Inflammatory macrophage (primary cell): ENCODE measurements at regions not wholly inside any gene's neighbourhood (a gene's known extent, or its start where the extent isn't known, plus 50 kb on each side); places are given as distances from the start of the nearest gene placed in this dataset.
A peak's percentile ranks its signal among the peaks of the same experiment; 100 is the strongest.
"Not testable (repeated sequence)": the region's sequence is repeated elsewhere in the genome, so short reads cannot be mapped to it uniquely, and the experiment has no call there.

Source experiments
- DNase-seq, 2 donors: peaks; one replicate each; pipeline ENCODE4 v3.0.0-alpha.2; 2020 to 2022

GRCh38 chr1:221532071-221532773, 209.7 kb downstream of the DUSP10 start:
- no peak for DNase-seq

GRCh38 chr1:221541296-221541695, 200.6 kb downstream of the DUSP10 start:
- no peak for DNase-seq

DNA sequence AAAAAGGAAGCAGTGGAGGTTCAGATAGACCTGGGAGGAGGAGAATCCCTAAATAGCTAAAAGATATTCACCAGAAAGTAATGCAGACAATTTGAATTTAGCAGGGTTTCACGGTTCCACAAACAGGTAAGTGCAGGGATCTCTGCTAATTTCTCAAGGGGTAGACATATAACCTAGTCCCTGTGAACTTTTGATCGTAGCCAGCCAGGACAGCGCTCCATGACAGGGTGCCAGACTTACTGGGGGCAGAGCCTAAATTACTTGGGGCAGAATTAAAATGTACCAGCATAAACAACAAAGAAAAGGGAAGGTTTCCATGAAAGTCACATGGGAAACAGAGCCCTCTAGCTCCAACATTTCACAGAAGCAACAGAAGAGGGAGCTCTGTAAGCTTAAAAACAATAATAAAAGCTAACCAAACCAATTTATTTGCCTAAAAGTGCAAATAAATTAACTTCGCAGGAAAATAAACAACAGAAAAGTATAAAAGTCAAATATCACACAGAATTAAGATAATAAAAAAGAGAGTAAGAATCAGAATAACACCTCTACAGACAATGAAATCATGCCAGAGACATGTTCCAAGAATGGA, 198.3 kb downstream of the DUSP10 start:
- DNase-seq, result peak; percentile 55 to 57

DNA sequence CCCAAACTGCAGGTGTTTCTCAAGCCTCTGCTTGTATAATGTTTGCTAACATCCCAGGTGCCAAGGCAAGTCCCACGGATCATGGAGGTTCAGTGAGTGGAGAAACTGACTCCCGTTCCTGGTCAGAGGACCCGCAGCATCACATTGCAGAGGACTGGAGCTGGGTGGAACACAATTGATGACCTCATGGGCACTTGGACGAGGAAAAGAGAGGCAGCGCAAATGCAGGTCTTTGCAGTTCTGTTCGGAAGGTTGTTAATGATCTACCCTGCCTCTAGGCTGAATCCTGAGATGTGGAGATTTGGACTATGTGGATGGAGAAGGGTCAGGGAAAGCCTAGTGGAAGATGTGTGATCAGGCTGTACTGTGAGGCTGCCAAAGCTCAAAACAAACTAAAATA, 192.9 kb downstream of the DUSP10 start:
- no peak for DNase-seq

DNA sequence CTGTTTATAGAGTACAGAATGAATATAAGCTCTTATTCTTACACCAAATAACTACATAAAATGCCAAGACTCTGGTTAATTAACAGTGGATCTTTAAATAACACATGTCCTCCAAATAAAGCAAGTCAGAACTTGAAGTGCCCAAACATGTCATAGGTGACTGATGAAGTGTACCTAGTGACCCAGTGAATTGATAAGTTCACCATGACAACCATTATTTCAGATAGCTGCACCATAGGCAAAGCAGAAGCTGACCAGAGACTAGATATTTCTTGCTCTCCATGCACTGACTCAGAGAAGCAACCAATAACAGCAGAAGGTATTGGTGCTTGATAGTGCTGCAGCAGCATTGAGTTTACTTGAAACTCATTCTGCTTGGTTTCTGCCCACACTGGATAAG, 192.1 kb downstream of the DUSP10 start:
- no peak for DNase-seq

GRCh38 chr1:221552792-221553191, 189.1 kb downstream of the DUSP10 start:
- DNase-seq, result not testable (repeated sequence)

DNA sequence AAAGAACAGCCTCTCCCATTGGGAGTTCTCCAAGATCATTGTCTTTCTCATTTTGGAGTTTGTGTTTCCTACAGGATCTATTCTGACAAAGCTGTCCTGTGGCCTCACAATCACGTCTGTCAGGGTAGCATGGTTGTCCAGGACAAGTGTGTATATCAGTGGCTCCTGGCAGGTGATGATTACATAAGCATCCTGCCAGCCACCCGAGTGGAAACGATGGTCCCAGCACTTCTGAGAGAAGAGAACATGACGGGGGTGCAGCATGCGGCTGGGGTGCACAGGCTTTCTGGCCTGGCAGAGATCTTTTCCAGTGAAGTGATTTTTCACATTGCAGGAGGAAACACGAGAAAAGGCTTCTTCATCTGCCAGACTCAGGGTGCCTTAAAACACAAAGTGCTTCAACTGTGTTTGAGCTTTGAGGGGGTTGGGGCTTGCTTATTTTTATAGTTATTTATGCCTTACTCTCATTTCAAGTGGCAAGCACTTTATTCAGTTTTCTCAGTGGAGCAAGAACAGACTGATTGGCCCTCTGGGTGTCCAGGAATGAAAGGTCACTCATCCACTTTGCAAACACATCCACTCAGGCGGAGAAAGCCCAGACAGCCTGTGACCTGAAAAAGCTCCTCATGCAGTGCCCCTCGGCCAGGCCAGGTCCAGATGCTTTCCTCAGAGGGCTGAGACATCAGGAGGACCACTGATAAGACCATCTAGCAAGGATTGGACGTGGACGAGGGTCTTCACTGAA, 186.0 kb downstream of the DUSP10 start:
- DNase-seq, result no peak

DNA sequence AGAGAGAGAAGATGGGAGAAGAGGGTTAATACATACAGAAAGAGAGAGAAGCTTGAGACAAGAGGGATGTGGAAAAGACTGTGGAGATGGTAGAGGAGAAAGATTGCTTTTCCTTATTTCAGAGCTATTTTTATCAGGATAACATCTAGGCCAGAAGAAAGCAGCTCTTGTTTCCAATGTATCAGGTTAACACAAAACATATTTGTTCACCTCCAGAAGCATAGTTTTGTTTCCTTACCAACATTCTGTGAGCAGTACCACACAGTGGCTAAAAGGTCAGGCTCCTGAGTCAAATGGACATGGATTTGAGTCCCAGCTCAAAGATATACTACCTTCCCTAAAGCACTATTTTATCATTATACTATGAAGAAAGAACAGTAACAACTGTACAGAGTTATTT, 185.5 kb downstream of the DUSP10 start:
- DNase-seq, result no peak

DNA sequence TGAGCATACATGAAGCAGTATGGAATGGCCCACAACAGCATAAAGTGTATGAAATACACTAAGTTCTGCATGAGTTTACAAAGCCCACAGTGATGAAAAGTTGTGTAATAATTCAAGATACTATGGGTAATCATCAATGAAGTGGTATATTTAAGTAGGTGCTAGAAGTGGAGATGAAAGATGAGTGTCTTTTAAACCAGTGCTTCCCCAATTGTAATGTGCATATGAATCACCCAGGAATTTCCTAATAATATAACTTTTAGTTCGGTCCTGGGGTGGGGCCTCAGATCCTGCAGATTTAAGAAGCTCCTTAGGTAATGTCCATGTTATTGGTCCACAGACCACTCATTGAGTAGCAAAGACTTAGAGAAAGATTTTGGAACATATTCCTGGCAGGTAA, 184.9 kb downstream of the DUSP10 start:
- peak; percentile 29 to 39 for DNase-seq

- DNase-seq, result no peak
Observed at GRCh38 chr1:221558396-221558795, 183.5 kb downstream of the DUSP10 start.

- DNase-seq, result peak; percentile 17 to 44
Observed at GRCh38 chr1:221559911-221560310, 182.0 kb downstream of the DUSP10 start.

DNA sequence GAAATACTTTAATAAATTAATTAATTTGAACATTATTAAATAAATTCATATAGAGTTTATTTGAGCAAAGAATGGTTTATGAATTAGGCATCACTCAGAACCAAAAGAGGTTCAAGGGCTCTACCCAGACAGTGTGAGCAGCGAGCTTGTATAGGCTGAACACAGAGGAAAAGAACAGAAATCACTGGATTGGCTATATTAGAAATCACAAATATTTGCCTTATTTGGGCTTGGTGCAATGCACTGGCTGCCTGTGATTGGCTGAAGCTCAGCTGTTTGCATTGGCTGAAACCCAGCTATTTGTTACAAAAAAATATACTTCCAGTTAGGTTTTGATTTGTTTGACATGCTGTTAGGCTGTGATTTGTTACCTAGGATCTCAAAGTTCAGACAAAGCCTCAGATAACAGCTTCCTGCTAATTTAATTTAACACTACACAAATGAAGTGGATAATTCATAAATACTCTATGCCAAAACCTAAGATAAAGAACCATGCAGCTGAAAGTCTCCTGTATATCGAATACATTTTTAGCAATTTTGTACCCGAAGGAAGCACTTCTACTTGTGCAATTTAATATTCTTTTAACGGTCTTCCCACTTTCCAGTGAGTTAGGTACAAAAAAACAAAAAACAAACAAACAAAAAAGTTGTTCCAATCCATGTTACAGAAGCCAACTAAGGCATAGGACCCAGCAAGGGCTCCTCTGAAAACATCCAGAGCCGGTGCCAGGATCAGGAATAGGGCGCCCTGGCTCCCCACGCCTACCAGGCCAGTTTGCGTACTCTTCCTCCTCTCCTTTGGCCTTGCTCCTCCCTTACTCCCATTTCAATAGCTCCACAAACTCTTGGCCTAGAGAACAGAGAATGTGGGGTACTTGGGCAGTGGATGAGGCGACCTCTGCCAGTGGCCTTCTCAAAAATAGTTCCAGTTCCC, 179.1 kb downstream of the DUSP10 start:
- DNase-seq, result no peak

GRCh38 chr1:221563476-221563921, 178.4 kb downstream of the DUSP10 start:
- no peak for DNase-seq

GRCh38 chr1:221564891-221565290, 177.0 kb downstream of the DUSP10 start:
- DNase-seq, result no peak

- DNase-seq, result no peak
Observed at GRCh38 chr1:221565711-221566110, 176.2 kb downstream of the DUSP10 start.

- DNase-seq, result peak; percentile 17 to 18
Observed at GRCh38 chr1:221567859-221568507, 173.9 kb downstream of the DUSP10 start.

DNA sequence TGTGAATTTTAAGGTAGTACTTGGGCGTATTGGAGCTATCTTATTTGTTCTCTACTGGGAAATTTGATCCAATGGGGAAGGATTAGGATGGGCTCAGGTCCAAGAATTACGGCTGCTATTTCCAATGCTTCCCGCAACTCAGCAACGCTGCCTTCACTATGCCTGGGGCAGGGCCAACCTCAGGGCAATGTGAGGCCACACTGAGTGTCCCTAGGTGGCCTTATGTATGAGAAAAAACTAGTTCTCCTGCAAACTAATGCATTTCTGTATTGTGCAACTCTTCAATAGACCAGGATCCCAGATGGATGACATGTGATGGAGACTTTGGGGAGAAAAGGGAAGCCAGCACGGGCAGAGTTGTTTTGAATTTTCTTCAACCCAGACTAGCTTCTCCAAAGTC, 168.1 kb downstream of the DUSP10 start:
- DNase-seq, result peak; percentile 38 to 47

GRCh38 chr1:221574529-221574928, 167.4 kb downstream of the DUSP10 start:
- no peak for DNase-seq

- DNase-seq, result no peak
Observed at GRCh38 chr1:221575605-221576004, 166.3 kb downstream of the DUSP10 start.

- no peak for DNase-seq
Observed at GRCh38 chr1:221576268-221576667, 165.6 kb downstream of the DUSP10 start.

GRCh38 chr1:221583465-221583864, 158.4 kb downstream of the DUSP10 start:
- DNase-seq, result no peak

GRCh38 chr1:221587013-221587412, 154.9 kb downstream of the DUSP10 start:
- DNase-seq, result not testable (repeated sequence)
